ENCODE measurements at regions not wholly inside any gene's neighbourhood (a gene's known extent, or its start where the extent isn't known, plus 50 kb on each side); places are given as distances from the start of the nearest gene placed in this dataset.

- no peak for TF ChIP-seq CHD2 (IDR thresholded peaks at IDR 0.05; ENCODE audit: low read length, partially characterized antibody)
- no peak for TF ChIP-seq CTCF (IDR thresholded peaks at IDR 0.05)
- no peak for TF ChIP-seq USF2 (IDR thresholded peaks at IDR 0.05; ENCODE audit: borderline replicate concordance, low read depth, low read length)
- no peak for TF ChIP-seq TCF12 (IDR thresholded peaks at IDR 0.05)
Observed at GRCh38 chr9:1676771-1677170, 338.4 kb upstream of the SMARCA2 start.
